HFFc6 (cell line): ENCODE measurements at regions not wholly inside any gene's neighbourhood (a gene's known extent, or its start where the extent isn't known, plus 50 kb on each side); places are given as distances from the start of the nearest gene placed in this dataset.

Experiments
- DNase-seq: peaks from one replicate; pipeline ENCODE4 v3.0.0-alpha.2; 2018
- H3K27ac Mint-ChIP-seq: 2 replicates; pipeline ENCODE4 v1.8.0; 2020; ENCODE audit warnings: mild to moderate bottlenecking, mixed read lengths
- H3K27me3 Mint-ChIP-seq: 2 replicates; pipeline ENCODE4 v1.8.0; 2021; ENCODE audit warnings: mild to moderate bottlenecking, moderate library complexity, mixed read lengths; ENCODE audit not compliant: insufficient read depth
- H3K36me3 Mint-ChIP-seq: 2 replicates; pipeline ENCODE4 v1.8.0; 2021; ENCODE audit warnings: low read depth, mixed read lengths
- H3K4me1 Mint-ChIP-seq: 2 replicates; pipeline ENCODE4 v1.8.0; 2020; ENCODE audit warnings: low read depth, mixed read lengths
- H3K4me3 Mint-ChIP-seq: 2 replicates; pipeline ENCODE4 v1.8.0; 2020; ENCODE audit warnings: mild to moderate bottlenecking, moderate library complexity, mixed read lengths
- H3K9me3 Mint-ChIP-seq: 2 replicates; pipeline ENCODE4 v1.8.0; 2020; ENCODE audit warnings: mild to moderate bottlenecking, mixed read lengths
- CTCF ChIP-seq: fragments of 200-600 bp; sonication (generic); IDR thresholded peaks from 2 replicates; pipeline ENCODE4 v1.5.0; 2021; ENCODE audit warnings: antibody characterized with exemption, mild to moderate bottlenecking

- H3K36me3 Mint-ChIP-seq: no peaks in the 10 kb centered on the region
- no peak overlapping the region for H3K27ac Mint-ChIP-seq
Observed at GRCh38 chr6:133057352-133057751, 183.8 kb upstream of the EYA4 start.

GRCh38 chr6:133062077-133062476 lies 179.1 kb upstream of the EYA4 start:
- no peak for DNase-seq
- no peaks in the 10 kb centered on the region for H3K27me3 Mint-ChIP-seq
- H3K36me3 Mint-ChIP-seq: no peaks in the 10 kb centered on the region
- no peaks in the 10 kb centered on the region for H3K4me1 Mint-ChIP-seq
- no peak overlapping the region for H3K27ac Mint-ChIP-seq
- no peak overlapping the region for H3K4me3 Mint-ChIP-seq
- TF ChIP-seq CTCF: no peak
- H3K9me3 Mint-ChIP-seq: peaks cover under 1% of the 10 kb centered on the region; the same call in 1 of the 2 replicates

More at GRCh38 chr6:133057352-133057751, 183.8 kb upstream of the EYA4 start:
- no peak for TF ChIP-seq CTCF
- H3K4me3 Mint-ChIP-seq: no peak overlapping the region
- H3K27me3 Mint-ChIP-seq: no peaks in the 10 kb centered on the region
- no peaks in the 10 kb centered on the region; the same call in none of the 2 replicates for H3K9me3 Mint-ChIP-seq
- no peak for DNase-seq
- H3K4me1 Mint-ChIP-seq: no peaks in the 10 kb centered on the region

- Mint-ChIP-seq H3K27me3 (no peaks in the 10 kb centered on the region), H3K27ac (no peak overlapping the region), H3K36me3 (no peaks in the 10 kb centered on the region), H3K9me3 (peaks cover 8% of the 10 kb centered on the region), H3K4me3 (no peak overlapping the region), H3K4me1 (no peaks in the 10 kb centered on the region)
- TF ChIP-seq CTCF: no peak
- no peak for DNase-seq
Observed at GRCh38 chr6:133062696-133063306, 178.4 kb upstream of the EYA4 start.

DNA sequence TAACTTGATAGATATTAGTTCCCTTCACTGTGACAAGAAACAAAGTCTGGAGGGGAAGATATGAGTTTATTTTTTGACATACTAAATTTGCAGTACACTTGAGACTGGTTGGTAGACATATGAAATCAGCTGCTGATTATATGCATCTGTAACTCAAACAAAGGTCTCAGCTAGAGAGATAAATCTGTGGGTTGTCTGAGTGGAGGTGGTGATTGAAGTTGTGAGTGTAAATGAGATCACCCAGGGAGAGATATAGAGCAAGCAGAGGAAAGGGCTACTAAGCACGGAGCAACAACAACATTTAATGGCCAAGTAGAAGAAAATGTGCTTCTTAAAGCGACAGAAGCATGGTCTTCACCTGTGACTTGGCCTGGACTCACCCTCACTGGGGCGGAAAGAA lies 173.2 kb upstream of the EYA4 start:
- no peaks in the 10 kb centered on the region for H3K36me3 Mint-ChIP-seq
- peaks cover 18% of the 10 kb centered on the region for H3K9me3 Mint-ChIP-seq
- H3K27ac Mint-ChIP-seq: no peak overlapping the region
- no peak for TF ChIP-seq CTCF
- H3K4me3 Mint-ChIP-seq: no peak overlapping the region
- no peaks in the 10 kb centered on the region for H3K27me3 Mint-ChIP-seq
- H3K4me1 Mint-ChIP-seq: no peaks in the 10 kb centered on the region
- no peak for DNase-seq

- H3K4me1 Mint-ChIP-seq: no peaks in the 10 kb centered on the region
- H3K36me3 Mint-ChIP-seq: no peaks in the 10 kb centered on the region
- no peak for DNase-seq
Observed at GRCh38 chr6:133070410-133071043, 170.6 kb upstream of the EYA4 start.

More at GRCh38 chr6:133070410-133071043, 170.6 kb upstream of the EYA4 start:
- H3K27ac Mint-ChIP-seq: no peak overlapping the region
- no peak overlapping the region for H3K4me3 Mint-ChIP-seq
- H3K27me3 Mint-ChIP-seq: no peaks in the 10 kb centered on the region
- H3K9me3 Mint-ChIP-seq: peaks cover 18% of the 10 kb centered on the region
- TF ChIP-seq CTCF: no peak
